ENCODE measurements at regions not wholly inside any gene's neighbourhood (a gene's known extent, or its start where the extent isn't known, plus 50 kb on each side); places are given as distances from the start of the nearest gene placed in this dataset.

DNA sequence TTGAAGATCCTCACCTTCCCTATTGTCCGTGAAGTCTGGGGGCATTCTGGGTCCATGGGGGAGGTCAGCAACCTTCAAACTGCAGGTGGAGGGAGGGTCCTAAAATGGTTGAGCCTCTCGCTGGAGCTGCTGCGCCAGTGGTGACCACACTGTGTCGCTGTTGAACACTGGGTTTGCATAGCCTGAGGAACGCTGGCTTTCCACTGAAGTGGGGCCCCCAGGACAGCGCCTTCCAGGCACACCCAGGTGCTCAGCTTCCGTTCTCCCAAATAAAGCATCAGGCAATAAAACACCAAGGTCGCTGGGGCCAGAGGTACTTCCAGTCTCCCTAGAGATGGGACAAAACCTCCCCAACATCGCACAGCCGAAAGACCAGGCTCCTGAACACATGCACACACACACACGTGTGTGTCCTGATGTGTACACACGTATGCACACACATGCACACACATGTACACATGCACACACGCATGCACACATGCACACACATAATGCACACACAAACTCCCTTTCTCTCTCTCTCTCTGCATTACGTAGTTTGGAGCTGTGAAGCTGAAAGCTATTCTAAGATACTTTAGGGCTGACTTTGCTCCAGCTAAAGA lies 120.6 kb downstream of the IRF8 start:
- no peak for DNase-seq

GRCh38 chr16:86020971-86021370 lies 122.0 kb downstream of the IRF8 start:
- no peak for DNase-seq

DNA sequence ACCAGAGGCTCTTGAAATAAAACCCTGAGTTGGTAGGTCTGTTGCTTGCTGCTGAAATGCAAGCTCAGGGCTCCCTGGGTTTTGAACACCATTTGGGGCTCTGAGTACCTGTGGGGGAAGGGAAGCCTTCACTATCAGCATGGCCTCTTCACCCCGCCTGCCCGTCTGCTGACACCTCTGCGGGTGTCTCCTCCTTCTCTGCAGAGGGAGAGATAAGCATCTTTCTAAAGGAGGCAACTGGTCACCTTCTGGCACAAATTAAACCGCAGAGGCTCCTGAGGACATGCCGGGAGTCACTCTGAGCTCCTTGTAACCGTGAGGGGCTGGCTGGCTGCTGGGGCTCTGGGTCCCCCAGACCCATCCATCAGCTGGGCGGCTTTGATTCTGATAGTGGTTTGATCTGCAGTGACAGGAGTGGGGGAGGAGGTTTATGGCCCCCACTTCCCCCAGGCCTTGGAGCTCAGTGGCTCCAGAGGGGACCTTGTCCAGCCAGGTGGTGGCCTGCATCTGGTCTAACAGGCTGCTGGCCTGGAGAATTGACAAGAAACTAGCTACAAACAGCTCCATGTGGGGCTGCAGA lies 123.5 kb downstream of the IRF8 start:
- DNase-seq = no peak

DNA sequence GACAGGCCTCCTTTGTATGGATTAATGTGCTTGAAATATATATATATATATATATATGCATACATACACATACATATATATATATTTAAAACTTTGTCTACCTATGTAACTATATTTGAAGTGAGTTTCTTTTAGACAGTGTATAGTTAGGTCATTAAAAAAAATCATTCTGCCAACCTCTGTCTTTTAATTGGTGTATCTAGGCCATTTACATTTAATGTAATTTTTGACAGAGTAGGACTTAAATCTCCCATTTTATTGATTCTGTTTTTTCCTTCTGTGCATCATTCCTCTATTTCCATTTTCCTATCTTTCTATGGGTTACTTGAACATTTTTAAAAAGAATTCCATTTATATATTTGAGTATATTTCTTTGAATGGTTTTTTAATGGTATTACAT lies 125.2 kb downstream of the IRF8 start:
- no peak for DNase-seq

GRCh38 chr16:86025706-86026105 lies 126.7 kb downstream of the IRF8 start:
- no peak for DNase-seq

DNA sequence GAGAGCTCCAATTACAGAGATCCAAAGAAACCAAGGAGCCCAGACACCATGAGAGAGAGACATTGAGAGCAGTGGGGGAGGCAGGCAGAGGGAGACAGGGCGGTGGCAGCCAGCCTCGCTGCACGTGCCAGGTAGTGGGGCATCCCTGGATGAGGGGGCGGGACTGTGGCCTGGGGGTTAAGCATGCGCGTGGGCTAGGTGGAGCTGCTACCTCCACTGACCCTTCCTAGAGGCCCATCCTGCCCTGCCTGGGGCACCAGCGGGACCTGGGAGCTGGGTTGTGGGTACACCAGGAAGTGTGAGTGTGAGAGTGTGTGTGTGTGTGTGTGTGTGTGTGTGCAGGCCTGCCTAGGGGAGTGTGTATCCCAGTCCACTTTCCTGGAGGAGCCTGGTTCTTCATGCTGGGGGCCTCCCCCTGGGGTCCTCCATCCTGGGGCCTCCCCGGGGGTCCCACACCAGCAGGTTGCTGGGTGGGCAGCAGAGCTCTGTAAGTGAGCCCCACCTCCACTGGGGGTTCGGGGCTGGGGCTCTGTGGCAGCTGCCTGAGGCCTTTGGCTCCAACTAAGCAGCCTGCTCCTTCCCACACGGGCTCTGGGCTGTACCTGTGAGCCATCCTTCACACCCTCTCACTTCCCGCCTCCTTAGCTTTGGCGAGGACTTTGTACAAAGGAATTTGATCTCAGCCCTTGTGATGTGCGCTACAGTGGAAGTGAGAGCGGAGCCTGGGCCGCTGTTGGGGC lies 127.4 kb downstream of the IRF8 start:
- no peak for DNase-seq

DNA sequence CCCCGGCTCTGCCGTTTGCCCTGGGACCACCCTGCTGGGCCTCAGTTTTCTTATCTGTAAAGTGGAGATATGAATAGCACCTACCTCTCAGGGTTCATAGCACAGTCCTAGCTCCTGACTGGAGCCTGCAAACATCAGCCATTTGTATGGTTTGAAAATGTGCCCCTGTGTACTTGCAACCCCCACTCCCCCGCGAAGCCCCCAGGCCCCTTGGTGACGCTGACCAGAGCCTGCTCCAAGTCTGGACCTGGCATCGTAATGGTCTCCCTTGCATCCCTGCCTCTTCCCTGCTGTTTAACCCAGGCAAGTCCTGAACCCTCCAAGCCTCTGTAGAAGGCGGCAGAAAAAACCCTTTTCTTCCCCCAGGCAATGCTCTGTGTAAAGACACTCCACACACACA lies 128.0 kb downstream of the IRF8 start:
- no peak for DNase-seq

DNA sequence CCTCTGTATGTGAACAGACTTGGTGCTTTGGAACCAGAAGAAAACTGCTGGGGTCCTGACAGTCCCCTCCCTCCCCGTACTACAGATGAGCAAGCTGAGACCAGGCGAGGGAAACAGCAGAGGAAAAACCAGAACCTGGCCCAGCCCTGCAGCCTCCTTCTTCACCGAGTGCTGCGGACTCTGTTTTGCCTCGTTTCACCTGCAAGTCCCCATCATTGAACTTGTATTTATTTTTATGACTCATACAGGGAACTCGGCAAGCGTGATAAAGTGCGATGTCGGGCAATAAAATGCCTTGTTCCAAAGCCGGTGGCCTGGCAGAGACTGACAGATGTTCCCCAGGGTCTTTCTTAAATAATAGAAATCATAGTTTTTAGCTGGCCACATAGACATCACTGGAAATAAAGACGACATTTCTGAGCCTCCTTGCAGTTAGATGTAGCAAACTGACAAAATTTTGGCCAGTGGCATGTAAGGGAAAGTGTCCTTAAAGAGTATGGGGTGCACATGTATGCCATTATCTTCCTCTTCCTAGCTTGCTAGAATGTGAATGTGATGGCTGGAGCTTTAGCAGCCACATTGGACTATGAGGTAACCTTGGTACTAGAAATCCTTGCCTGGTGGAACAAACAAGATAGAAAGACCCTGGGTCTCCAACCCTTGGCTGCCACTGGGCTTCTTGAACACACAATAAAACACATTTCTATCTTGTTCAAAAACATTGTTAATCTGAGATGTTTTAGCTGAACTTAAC lies 128.6 kb downstream of the IRF8 start:
- DNase-seq = no peak

- DNase-seq = no peak
Observed at GRCh38 chr16:86029131-86029741, 130.3 kb downstream of the IRF8 start.

GRCh38 chr16:86030116-86030515 lies 131.2 kb downstream of the IRF8 start:
- no peak for DNase-seq

GRCh38 chr16:86031141-86031678 lies 132.2 kb downstream of the IRF8 start:
- DNase-seq = no peak

GRCh38 chr16:86033016-86033474 lies 134.1 kb downstream of the IRF8 start:
- no peak for DNase-seq

DNA sequence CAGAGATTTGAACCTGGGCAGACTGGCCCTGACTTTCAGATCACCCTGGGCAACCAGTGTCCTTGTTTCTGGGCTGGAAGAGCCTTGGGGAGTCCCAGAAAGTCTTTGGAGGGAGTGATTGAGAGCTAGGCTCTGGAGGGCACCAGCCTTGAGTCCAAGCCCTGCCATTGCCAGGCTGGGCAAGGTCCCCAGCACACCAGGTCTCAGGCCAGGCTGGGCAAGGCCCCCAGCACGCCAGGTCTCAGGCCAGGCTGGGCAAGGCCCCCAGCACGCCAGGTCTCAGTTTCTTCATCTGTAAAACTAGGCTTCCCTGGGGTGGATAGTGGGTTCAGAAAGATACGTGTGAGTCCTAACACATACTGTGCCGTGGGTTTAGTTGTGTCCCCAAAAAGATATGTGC lies 135.0 kb downstream of the IRF8 start:
- no peak for DNase-seq

DNA sequence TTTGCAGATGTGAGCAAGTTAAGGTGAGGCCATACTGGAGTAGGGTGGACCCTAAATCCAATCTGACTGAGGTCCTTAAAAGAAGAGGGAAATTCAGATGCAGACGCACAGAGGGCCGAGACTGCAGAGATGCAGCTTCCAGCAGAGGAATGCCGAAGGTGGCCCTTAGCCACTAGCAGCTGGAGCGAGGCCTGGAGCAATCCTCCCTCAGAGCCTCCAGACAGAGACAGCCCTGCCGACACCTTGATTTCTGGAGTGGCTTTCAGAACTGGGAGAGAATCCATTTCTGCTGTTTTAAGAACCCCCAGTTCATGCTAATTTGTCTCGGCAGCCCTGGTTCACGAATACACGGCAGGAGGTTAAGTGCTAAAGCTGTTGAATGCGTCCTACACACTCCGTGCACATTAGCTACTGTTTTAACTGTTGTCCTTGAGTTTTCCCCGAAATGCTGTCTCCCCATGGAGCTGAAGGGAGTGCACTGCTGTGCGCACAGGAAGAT lies 135.5 kb downstream of the IRF8 start:
- no peak for DNase-seq

DNA sequence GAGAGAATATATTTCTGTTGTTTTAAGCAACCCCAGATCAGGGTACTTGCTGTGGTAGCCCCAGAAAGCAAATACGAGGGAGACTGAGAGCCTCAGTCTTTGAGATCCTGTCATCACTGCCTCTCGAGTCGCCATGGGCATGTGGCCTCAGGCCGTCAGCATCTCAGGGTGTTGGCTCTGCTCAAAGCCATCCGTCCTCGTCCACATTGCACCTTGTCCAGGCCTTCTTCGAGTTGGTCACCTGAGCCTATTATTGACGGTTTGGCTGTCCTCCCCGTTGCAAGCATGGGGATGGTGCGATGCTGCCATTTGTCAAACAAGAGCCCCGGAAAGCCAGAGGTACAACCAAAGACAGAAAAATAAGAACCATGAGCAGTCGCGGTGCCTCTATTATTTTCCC lies 136.9 kb downstream of the IRF8 start:
- no peak for DNase-seq

DNA sequence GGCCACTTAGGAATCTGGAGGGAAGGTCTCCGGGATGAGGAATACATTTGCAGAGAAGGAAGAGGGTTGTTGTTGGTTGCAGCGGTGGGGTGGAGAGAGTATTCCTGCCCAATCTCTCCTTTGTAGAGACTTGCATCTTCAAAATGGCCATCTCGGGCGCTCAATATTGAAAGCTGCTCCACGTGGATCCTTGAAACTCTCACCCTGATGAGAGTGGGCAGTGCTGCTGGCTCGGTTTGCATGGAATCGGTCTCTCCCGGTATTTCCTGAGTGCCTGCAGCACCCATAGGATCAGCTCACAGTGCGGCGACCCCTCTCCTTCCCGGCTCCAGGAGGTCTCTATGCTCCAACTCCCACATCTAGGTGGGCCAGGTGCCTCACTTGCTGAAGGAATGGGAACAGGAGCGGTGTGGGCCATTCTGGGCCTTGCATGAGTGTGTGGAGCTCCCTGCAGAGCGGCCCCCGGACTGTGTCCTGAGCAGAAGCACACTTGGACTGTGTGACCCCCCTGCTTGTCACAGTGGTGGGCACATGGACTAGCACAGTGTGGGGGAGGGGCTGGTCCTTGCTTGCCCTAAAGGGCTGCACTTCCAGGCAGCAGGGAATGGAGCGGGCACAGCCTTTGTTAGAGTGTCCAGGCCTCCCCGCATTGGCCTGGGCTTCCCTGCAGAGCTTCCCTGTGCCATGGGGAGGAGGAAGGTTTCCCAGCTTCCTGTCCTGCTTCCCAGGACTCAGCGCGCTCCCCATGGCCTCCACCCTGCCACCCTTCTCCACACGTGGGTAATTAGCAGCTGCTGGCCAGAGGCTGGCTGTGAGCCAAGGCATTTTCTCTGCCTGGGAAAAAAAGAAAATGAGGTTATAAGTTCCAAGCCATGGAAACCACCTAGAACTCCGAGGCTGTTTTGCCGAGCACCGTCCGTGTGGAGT lies 139.3 kb downstream of the IRF8 start:
- no peak for DNase-seq

GRCh38 chr16:86038926-86039310 lies 140.0 kb downstream of the IRF8 start:
- no peak for DNase-seq

- DNase-seq = no peak
Observed at GRCh38 chr16:86039606-86040005, 140.6 kb downstream of the IRF8 start.

DNA sequence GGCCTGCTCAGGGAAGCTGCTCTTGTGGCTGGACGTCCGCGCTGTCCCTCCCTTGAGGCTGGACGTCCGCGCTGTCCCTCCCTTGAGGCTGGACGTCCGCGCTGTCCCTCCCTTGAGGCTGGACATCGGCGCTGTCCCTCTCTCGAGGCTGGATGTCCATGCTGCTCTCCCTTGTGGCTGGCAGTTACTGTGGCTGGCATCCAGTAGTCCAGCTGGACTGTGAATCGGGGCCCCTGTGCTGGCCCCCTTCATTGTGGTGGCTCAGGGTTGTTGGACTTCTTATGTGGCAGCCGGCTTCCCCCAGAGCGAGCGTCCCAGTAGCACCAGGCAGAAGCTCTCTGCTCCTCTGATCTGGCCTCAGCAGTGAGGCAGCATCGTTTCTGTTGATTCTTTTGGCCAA lies 141.5 kb downstream of the IRF8 start:
- no peak for DNase-seq

DNA sequence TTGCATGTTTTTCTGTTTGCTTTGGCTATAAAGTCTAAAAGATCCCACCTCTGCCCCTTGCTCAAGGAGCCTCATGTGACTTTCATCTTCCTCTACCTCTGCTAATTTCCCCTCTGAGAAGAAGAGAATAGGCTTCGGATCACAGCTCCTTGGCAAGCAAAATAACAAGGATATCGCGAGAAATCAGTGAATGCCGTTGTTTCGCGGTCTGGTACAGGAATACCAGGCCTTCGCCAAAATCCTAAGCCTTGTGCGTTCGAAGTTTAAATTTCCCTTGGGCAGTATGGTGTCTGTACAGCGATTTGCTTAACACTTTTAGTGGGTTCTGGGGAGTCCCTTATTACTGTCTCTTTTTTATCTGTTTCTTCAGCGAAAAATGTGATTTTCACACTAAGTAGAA lies 142.3 kb downstream of the IRF8 start:
- DNase-seq = no peak

- DNase-seq = no peak
Observed at GRCh38 chr16:86041807-86042206, 142.8 kb downstream of the IRF8 start.

DNA sequence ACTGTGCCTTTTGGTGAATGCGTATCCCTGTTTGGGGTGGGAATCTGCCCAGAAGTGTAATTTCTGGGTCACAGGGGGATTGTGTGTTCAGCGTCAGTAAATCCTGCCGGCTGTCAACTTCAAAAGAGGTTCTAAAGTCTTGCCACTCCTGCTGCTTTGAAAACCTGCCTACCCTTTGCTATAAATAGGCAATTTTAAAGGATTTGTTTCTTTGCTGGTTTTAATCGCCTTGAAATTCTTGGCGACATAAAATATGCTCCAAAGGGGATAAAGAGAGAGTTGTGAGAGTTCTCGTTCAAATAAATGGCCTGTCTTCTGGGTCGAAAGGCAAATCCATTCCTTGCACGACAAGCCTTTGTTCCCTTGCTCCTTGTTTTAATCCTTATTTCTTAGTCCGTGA lies 143.4 kb downstream of the IRF8 start:
- DNase-seq = no peak

Measured in activated CD8-positive, alpha-beta memory T cell treated with anti-CD3 and anti-CD28 coated beads for 24 hours (primary cell).